ENCODE measurements at regions not wholly inside any gene's neighbourhood (a gene's known extent, or its start where the extent isn't known, plus 50 kb on each side); places are given as distances from the start of the nearest gene placed in this dataset.

DNA sequence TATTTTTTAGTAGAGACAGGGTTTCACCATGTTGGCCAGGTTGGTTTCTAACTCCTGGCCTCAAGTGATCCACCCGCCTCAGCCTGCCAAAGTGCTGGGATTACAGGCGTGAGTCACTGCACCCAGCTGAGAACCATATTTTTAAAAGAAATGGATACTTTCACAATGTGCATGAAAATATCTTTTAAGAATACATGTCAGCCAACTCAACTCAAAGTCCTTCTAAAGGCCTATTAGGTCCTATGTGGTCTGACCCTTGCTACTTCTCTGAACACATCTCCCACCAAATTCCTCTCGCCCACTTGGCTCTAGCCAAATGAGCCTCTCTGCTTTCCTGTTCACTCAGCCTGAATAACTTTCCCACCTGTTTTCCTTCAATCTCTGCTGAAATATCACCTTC is 119.6 kb downstream of the MTX2 start:
- POLR2A ChIA-PET (ENCODE audit: low non-redundant PET), result no interaction called here
- Histone ChIP-seq H3K27ac (ENCODE audit: low read depth, low read length, poor library complexity, severe bottlenecking) (no peak overlapping the region), H3K27me3 (replicated peaks; ENCODE audit: insufficient read depth, low read depth, low read length, poor library complexity) (no peaks in the 10 kb centered on the region), H3K4me1 (ENCODE audit: insufficient read depth, low read length, poor library complexity, severe bottlenecking) (peaks cover 29% of the 10 kb centered on the region), H3K4me3 (ENCODE audit: low read depth, low read length, poor library complexity, severe bottlenecking) (no peak overlapping the region), H3K36me3 (ENCODE audit: insufficient read depth, low read length, poor library complexity, severe bottlenecking) (no peaks in the 10 kb centered on the region), H3K9me3 (ENCODE audit: low read depth, low read length, poor library complexity, severe bottlenecking) (no peaks in the 10 kb centered on the region)
- intact Hi-C loops (cut with micrococcal nuclease; ENCODE audit: unreplicated experiment), result no loop called here
- DNase-seq (ENCODE audit: low spot score), result peak; percentile 33
- CTCF ChIA-PET, result no interaction called here
- TF ChIP-seq, protein P1, sequence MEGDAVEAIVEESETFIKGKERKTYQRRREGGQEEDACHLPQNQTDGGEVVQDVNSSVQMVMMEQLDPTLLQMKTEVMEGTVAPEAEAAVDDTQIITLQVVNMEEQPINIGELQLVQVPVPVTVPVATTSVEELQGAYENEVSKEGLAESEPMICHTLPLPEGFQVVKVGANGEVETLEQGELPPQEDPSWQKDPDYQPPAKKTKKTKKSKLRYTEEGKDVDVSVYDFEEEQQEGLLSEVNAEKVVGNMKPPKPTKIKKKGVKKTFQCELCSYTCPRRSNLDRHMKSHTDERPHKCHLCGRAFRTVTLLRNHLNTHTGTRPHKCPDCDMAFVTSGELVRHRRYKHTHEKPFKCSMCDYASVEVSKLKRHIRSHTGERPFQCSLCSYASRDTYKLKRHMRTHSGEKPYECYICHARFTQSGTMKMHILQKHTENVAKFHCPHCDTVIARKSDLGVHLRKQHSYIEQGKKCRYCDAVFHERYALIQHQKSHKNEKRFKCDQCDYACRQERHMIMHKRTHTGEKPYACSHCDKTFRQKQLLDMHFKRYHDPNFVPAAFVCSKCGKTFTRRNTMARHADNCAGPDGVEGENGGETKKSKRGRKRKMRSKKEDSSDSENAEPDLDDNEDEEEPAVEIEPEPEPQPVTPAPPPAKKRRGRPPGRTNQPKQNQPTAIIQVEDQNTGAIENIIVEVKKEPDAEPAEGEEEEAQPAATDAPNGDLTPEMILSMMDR (conservative IDR thresholded peaks at IDR 0.05; ENCODE audit: low read depth, low read length), result no peak
- no peak for TF ChIP-seq EZH2 (IDR thresholded peaks at IDR 0.05; ENCODE audit: borderline replicate concordance, low read depth, low read length, poor library complexity, severe bottlenecking)
- BruUV-seq (replicated peaks), result no TSS peak

DNA sequence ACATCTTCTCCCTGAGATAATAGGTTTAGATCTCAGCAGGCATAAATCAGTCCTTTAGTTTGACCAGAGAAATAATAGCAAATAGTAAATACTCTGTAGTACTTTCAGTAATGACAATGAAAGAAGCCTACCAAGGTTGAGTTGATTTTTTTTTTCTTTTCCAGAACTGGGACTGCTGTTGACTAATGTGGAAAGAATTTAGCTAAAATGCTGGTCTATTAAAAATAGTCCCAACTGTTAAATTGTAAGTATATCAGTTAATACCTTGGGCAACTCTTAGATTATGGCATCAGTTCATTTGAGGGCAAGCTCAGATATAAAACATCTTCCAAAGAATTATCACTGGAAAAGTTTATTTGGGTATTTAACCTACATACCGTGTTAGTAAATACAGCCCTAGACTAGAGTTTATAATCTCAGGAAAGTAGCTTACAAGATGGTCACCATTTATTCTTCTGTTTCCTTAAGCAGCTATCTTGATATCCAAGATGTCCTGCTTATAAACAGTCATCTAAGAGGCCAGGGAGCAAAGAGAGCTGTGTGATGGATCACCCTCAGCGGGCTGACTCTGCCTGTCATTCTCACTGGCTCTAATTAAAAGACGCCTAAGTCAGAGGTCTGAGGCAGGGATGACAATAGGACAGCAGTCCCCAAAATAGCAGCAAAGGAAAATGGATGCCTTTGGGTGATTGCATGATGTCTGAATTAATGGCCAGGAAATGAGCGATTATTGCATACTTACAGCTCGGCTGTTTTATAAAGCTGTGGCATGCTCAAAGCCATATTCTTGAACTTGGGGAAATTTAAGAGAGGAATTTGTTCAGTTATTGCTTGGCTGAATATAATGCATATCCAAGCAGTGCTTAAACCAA is 121.3 kb downstream of the MTX2 start:
- CTCF ChIA-PET, result interaction anchor here (0.6 to 0.7 kb wide), 3 partner anchors 22 to 759 kb away, joined by 3 read pairs; partner anchors contain the start of gene HOXD9

DNA sequence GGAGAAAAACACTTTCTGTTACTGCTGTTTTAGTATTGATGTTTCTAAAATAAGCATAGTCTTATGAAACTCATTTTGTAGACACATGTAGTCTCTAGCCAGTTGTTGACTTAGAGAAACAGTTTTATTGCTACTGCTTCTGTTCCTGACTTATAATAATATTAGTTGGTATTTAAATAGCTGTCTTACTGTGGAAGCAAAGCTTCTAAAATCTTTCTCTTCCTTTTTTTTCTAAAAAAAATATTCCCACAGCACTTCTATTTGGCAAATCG is 121.8 kb downstream of the MTX2 start:
- no peaks in the 10 kb centered on the region for H3K9me3 ChIP-seq (ENCODE audit: low read depth, low read length, poor library complexity, severe bottlenecking)
- peak overlapping the region; percentile 37 for H3K27ac ChIP-seq (ENCODE audit: low read depth, low read length, poor library complexity, severe bottlenecking)
- H3K27me3 ChIP-seq (replicated peaks; ENCODE audit: insufficient read depth, low read depth, low read length, poor library complexity), result no peaks in the 10 kb centered on the region
- ChIA-PET CTCF (interaction anchor here (0.6 to 0.7 kb wide), 2 partner anchors 268 to 758 kb away, joined by 3 read pairs; partner anchors contain the start of gene HOXD9), POLR2A (ENCODE audit: low non-redundant PET) (no interaction called here)
- intact Hi-C loops (cut with micrococcal nuclease; ENCODE audit: unreplicated experiment), result no loop called here
- no peak for DNase-seq (ENCODE audit: low spot score)
- no peaks in the 10 kb centered on the region for H3K36me3 ChIP-seq (ENCODE audit: insufficient read depth, low read length, poor library complexity, severe bottlenecking)
- H3K4me3 ChIP-seq (ENCODE audit: low read depth, low read length, poor library complexity, severe bottlenecking), result no peak overlapping the region
- no TSS peak for BruUV-seq (replicated peaks)
- peaks cover 29% of the 10 kb centered on the region for H3K4me1 ChIP-seq (ENCODE audit: insufficient read depth, low read length, poor library complexity, severe bottlenecking)
- TF ChIP-seq, protein P1 (conservative IDR thresholded peaks at IDR 0.05; ENCODE audit: low read depth, low read length), result no peak
- no peak for TF ChIP-seq EZH2 (IDR thresholded peaks at IDR 0.05; ENCODE audit: borderline replicate concordance, low read depth, low read length, poor library complexity, severe bottlenecking)

More for the DNA sequence above, 121.3 kb downstream of the MTX2 start:
- Histone ChIP-seq H3K36me3 (ENCODE audit: insufficient read depth, low read length, poor library complexity, severe bottlenecking) (no peaks in the 10 kb centered on the region), H3K4me1 (ENCODE audit: insufficient read depth, low read length, poor library complexity, severe bottlenecking) (peaks cover 29% of the 10 kb centered on the region), H3K4me3 (ENCODE audit: low read depth, low read length, poor library complexity, severe bottlenecking) (no peak overlapping the region), H3K27me3 (replicated peaks; ENCODE audit: insufficient read depth, low read depth, low read length, poor library complexity) (no peaks in the 10 kb centered on the region), H3K9me3 (ENCODE audit: low read depth, low read length, poor library complexity, severe bottlenecking) (no peaks in the 10 kb centered on the region), H3K27ac (ENCODE audit: low read depth, low read length, poor library complexity, severe bottlenecking) (peak overlapping the region; percentile 37)
- intact Hi-C loops (cut with micrococcal nuclease; ENCODE audit: unreplicated experiment), result no loop called here
- no TSS peak for BruUV-seq (replicated peaks)
- peak; percentile 90 for DNase-seq (ENCODE audit: low spot score)
- POLR2A ChIA-PET (ENCODE audit: low non-redundant PET), result no interaction called here
- no peak for TF ChIP-seq EZH2 (IDR thresholded peaks at IDR 0.05; ENCODE audit: borderline replicate concordance, low read depth, low read length, poor library complexity, severe bottlenecking)
- TF ChIP-seq, protein P1 (conservative IDR thresholded peaks at IDR 0.05; ENCODE audit: low read depth, low read length), result no peak
